ENCODE measurements at regions not wholly inside any gene's neighbourhood (a gene's known extent, or its start where the extent isn't known, plus 50 kb on each side); places are given as distances from the start of the nearest gene placed in this dataset.
"Not testable (repeated sequence)": the region's sequence is repeated elsewhere in the genome, so short reads cannot be mapped to it uniquely, and the experiment has no call there.

DNA sequence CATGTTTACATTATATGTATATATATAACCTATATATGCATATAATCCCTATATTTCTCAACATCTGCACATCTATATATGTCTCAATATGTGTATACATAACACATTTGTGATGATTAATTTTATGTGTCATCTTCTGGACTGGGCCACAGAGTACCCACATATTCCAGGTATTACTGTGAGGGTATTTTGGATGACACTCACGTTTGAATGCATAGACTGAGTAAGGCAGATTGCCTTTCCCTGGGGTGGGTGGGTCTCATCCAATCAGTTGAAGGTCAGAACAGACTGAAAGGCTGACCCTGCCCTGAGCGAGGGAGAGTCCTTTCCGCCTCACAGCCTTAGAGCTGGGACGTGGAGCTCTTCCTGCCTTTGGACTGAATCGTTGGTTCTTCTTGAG, 295.2 kb upstream of the PFKP start:
- Histone ChIP-seq H3K9ac (ENCODE audit: low read depth, low read length) (no peak overlapping the region), H3K4me1 (ENCODE audit: insufficient read depth, low read length) (peaks cover under 1% of the 10 kb centered on the region; the same call in 1 of the 2 replicates), H3K36me3 (ENCODE audit: insufficient read depth, low read length) (no peaks in the 10 kb centered on the region), H3K27ac (ENCODE audit: low read length) (no peak overlapping the region), H3K4me3 (ENCODE audit: low read depth in 1 of 2, low read length in 2 of 2) (no peak overlapping the region), H3K4me2 (ENCODE audit: insufficient read depth, low read length) (no peak overlapping the region), H3K27me3 (ENCODE audit: insufficient read depth, low read length, poor library complexity) (no peaks in the 10 kb centered on the region), H4K20me1 (ENCODE audit: insufficient read depth, low read length) (no peaks in the 10 kb centered on the region), H3K79me2 (ENCODE audit: insufficient read depth, low read length) (no peaks in the 10 kb centered on the region), H3K9me3 (ENCODE audit: insufficient read depth, low read length, severe bottlenecking) (no peaks in the 10 kb centered on the region), H2AFZ (ENCODE audit: low read depth, low read length) (no peak overlapping the region)
- ATAC-seq (ENCODE audit: insufficient read depth, low read depth) (no peak), DNase-seq (no peak)
- no peak for TF ChIP-seq EZH2 (IDR thresholded peaks at IDR 0.05; ENCODE audit: borderline replicate concordance, low read depth, low read length, severe bottlenecking)
- TF ChIP-seq, protein P1, sequence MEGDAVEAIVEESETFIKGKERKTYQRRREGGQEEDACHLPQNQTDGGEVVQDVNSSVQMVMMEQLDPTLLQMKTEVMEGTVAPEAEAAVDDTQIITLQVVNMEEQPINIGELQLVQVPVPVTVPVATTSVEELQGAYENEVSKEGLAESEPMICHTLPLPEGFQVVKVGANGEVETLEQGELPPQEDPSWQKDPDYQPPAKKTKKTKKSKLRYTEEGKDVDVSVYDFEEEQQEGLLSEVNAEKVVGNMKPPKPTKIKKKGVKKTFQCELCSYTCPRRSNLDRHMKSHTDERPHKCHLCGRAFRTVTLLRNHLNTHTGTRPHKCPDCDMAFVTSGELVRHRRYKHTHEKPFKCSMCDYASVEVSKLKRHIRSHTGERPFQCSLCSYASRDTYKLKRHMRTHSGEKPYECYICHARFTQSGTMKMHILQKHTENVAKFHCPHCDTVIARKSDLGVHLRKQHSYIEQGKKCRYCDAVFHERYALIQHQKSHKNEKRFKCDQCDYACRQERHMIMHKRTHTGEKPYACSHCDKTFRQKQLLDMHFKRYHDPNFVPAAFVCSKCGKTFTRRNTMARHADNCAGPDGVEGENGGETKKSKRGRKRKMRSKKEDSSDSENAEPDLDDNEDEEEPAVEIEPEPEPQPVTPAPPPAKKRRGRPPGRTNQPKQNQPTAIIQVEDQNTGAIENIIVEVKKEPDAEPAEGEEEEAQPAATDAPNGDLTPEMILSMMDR (IDR thresholded peaks at IDR 0.05; ENCODE audit: borderline replicate concordance, extremely low read depth, low read length, poor library complexity, severe bottlenecking): no peak

DNA sequence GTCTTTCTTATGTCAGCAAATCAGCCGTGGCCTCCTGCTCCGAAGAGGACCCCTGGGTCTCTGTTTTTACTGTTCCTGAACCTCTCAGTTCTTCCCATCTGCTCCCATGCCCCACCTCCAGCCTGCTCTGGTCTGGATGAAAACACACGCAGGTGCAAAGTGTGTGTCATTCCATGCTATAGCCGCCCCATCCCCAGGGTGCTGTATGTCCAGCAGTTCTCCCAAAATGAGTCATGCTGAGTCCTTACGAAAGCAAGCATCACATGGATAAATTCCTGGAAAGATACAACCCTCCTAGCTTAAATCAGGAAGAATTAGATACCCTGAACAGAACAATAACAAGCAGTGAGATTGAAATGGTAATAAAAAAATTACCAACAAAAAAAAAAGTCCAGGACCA, 300.1 kb upstream of the PFKP start:
- not testable (repeated sequence) for H3K4me2 ChIP-seq (ENCODE audit: insufficient read depth, low read length); H3K9ac ChIP-seq (ENCODE audit: low read depth, low read length); H3K4me1 ChIP-seq (ENCODE audit: insufficient read depth, low read length); H2AFZ ChIP-seq (ENCODE audit: low read depth, low read length); DNase-seq; ATAC-seq (ENCODE audit: insufficient read depth, low read depth); H3K36me3 ChIP-seq (ENCODE audit: insufficient read depth, low read length); H3K79me2 ChIP-seq (ENCODE audit: insufficient read depth, low read length); H3K9me3 ChIP-seq (ENCODE audit: insufficient read depth, low read length, severe bottlenecking); H3K4me3 ChIP-seq (ENCODE audit: low read depth in 1 of 2, low read length in 2 of 2); H4K20me1 ChIP-seq (ENCODE audit: insufficient read depth, low read length); H3K27me3 ChIP-seq (ENCODE audit: insufficient read depth, low read length, poor library complexity); H3K27ac ChIP-seq (ENCODE audit: low read length)

DNA sequence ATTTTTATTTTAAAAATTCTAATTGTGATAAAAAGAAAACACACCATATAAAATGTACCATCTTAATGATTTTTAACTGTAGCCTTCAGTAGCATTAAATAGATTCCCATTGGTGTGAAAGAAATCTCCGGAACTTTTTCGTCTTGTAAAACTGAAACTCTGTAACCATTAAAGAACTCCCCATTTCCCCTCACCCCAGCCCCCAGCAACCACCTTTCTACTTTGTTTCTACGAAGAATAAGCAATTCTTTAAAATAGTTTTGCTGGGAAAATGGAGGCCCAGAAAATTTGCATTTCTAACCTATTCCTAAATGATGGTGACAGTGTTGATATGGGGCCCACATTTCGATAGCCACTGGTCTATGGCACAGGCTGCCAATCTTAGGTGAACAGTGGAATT, 305.4 kb upstream of the PFKP start:
- Histone ChIP-seq H3K27me3 (ENCODE audit: insufficient read depth, low read length, poor library complexity) (no peaks in the 10 kb centered on the region), H2AFZ (ENCODE audit: low read depth, low read length) (no peak overlapping the region), H3K79me2 (ENCODE audit: insufficient read depth, low read length) (no peaks in the 10 kb centered on the region), H3K4me3 (ENCODE audit: low read depth in 1 of 2, low read length in 2 of 2) (no peak overlapping the region), H4K20me1 (ENCODE audit: insufficient read depth, low read length) (no peaks in the 10 kb centered on the region), H3K4me1 (ENCODE audit: insufficient read depth, low read length) (no peaks in the 10 kb centered on the region), H3K9ac (ENCODE audit: low read depth, low read length) (no peak overlapping the region), H3K9me3 (ENCODE audit: insufficient read depth, low read length, severe bottlenecking) (no peaks in the 10 kb centered on the region), H3K4me2 (ENCODE audit: insufficient read depth, low read length) (no peak overlapping the region), H3K27ac (ENCODE audit: low read length) (no peak overlapping the region), H3K36me3 (ENCODE audit: insufficient read depth, low read length) (no peaks in the 10 kb centered on the region)
- ATAC-seq (ENCODE audit: insufficient read depth, low read depth) (no peak), DNase-seq (no peak)
- no peak for TF ChIP-seq EZH2 (IDR thresholded peaks at IDR 0.05; ENCODE audit: borderline replicate concordance, low read depth, low read length, severe bottlenecking)
- TF ChIP-seq, protein P1 (IDR thresholded peaks at IDR 0.05; ENCODE audit: borderline replicate concordance, extremely low read depth, low read length, poor library complexity, severe bottlenecking): no peak

DNA sequence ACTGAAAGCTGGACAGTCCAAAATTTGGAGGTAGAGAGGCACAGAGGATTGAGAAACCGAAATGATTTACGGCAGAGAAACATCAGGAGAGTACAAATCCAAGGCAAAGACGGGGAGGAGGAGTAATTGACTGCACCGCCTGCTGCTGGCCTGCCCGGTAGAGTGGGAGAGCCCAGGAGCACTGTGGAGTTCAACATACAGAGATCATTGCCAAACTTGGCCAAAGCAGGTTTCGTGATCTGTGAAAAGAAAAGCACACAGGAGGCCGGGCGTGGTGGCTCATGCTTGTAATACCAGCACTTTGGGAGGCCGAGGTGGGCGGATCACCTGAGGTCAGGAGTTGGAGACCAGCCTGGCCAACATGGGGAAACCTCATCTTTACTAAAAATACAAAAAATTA, 306.0 kb upstream of the PFKP start:
- DNase-seq (no peak), ATAC-seq (ENCODE audit: insufficient read depth, low read depth) (no peak)
- H3K36me3 ChIP-seq (ENCODE audit: insufficient read depth, low read length): no peaks in the 10 kb centered on the region
- H3K4me2 ChIP-seq (ENCODE audit: insufficient read depth, low read length): no peak overlapping the region
- no peak overlapping the region for H3K4me3 ChIP-seq (ENCODE audit: low read depth in 1 of 2, low read length in 2 of 2)
- H3K9ac ChIP-seq (ENCODE audit: low read depth, low read length): no peak overlapping the region
- no peak for TF ChIP-seq EZH2 (IDR thresholded peaks at IDR 0.05; ENCODE audit: borderline replicate concordance, low read depth, low read length, severe bottlenecking)
- TF ChIP-seq, protein P1 (IDR thresholded peaks at IDR 0.05; ENCODE audit: borderline replicate concordance, extremely low read depth, low read length, poor library complexity, severe bottlenecking): no peak
- H2AFZ ChIP-seq (ENCODE audit: low read depth, low read length): no peak overlapping the region
- no peaks in the 10 kb centered on the region for H3K79me2 ChIP-seq (ENCODE audit: insufficient read depth, low read length)
- no peaks in the 10 kb centered on the region for H4K20me1 ChIP-seq (ENCODE audit: insufficient read depth, low read length)
- no peaks in the 10 kb centered on the region for H3K9me3 ChIP-seq (ENCODE audit: insufficient read depth, low read length, severe bottlenecking)
- no peaks in the 10 kb centered on the region for H3K4me1 ChIP-seq (ENCODE audit: insufficient read depth, low read length)
- no peaks in the 10 kb centered on the region for H3K27me3 ChIP-seq (ENCODE audit: insufficient read depth, low read length, poor library complexity)
- no peak overlapping the region for H3K27ac ChIP-seq (ENCODE audit: low read length)

Measured in DND-41 (cell line).